HG02884 (cell line): ENCODE measurements at regions not wholly inside any gene's neighbourhood (a gene's known extent, or its start where the extent isn't known, plus 50 kb on each side); places are given as distances from the start of the nearest gene placed in this dataset.
"Not testable (repeated sequence)": the region's sequence is repeated elsewhere in the genome, so short reads cannot be mapped to it uniquely, and the experiment has no call there.

Source experiments
- ATAC-seq: cut with Tn5 transposase; IDR thresholded peaks from one replicate; pipeline ENCODE4 v1.9.1; 2021; ENCODE audit warnings: mild to moderate bottlenecking, moderate library complexity; ENCODE audit not compliant: unreplicated experiment

DNA sequence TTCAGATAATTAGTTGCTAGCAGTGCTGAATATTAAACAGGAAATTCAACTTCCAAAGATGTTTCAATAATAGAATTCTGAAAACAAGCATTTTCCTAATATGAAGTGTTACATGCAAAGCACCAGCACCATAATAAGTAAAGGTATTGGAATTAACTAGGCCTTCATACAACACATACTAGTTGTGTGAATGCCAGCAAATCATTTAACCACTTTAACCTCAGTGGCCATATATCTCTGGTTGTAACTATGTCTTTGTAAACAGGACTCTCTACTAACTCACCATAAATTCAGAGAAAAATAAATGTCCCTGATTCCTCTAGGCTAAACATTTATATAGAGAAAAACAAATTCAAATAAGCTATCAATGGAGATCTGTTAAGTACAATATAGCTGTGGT lies 65.1 kb upstream of the NBPF26 start:
- not testable (repeated sequence) for ATAC-seq

DNA sequence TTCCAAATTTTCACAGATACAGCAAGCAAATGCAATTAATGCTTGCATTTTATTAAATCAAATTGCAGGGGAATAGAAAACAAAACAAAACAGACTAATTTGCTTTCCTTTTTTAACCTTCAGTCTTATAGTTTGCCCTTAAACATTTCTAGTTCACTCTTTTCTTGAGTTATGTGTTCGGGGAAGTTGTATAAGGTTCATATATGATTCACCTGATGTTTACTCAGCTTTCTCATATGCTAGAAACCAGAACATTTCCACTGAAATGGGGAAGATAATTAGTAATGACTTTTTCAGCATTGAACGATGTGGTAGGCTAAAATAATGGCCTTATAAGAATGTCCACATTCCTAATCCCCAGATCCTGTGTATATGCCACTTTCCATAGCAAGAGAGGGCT lies 64.6 kb upstream of the NBPF26 start:
- not testable (repeated sequence) for ATAC-seq

DNA sequence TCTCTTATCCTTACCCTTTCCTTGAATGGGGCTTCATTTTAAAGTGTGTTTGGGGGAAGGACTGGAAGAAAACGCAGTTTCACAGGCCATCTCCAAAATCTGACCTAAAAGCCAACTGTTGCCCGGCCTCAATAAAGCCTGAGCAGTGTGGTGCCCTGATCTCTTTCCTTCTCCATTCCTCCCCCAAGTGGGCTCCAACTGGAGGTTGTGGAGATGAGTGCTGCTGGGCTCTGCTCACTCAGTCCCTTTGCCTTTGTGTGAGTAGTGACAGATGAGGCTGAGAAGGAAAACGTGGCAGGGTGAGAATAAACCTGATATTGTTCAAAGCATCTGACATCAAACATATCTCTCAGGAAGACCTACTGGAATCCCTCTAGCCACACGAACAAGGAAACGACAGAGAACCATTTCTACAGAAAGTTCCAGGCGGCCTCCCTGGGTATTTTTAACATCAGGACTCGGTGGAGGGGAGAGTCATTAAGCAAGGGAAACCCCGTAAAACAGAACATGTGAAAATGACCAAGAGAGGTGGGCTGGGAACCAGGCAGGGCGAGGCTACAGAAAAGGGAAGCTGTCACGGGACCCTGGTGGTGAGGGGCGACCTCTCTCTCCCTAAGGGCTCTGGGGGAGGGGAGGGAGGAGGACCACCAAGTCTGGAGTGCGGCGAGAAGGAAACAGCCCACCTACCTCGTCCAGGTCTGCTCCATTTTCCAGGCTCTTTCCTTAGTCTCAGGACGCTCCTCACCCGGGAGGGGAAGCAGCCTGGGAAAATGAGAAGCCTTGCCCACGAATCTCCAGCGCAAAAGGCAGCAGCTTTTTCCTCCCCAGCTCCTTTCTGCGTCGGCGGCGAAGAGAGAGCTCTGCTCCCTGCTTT lies 59.1 kb upstream of the NBPF26 start:
- ATAC-seq, result not testable (repeated sequence)

DNA sequence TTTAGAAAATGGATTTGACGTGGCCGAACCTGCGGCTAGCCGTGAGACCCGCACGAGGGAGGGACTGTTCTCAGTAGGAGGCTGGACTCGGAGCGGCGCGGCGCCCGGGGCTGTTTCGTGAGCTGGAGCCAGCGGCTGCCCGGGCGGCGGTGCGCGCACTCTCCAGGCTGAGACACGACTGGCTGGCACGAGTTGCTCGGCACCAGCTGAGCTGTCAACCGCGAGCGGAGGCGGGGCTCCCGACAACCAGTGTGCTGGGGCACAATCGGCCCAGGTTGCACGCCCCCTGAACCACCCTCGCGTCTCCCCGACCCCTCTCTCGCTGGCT lies 58.5 kb upstream of the NBPF26 start:
- ATAC-seq, result not testable (repeated sequence)

DNA sequence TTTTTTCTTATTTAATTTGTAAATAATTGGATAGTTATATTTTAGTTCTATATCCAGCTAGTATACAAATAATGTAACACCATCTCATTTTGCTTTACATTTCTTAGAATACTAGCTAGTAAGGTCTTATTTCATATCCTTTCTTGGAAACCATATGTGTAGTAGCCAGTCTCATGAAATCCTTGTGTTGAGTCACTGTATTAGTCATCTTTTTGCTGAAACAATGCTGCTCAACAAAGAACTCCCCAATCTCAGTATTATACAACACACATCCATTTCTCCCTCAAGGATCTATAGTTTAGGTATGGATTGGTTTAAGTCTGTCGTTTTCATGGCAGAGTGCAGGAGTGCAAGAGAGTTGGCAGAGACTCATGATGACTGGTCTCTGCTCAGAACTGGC lies 55.6 kb upstream of the NBPF26 start:
- ATAC-seq, result not testable (repeated sequence)
